Right renal cortex interstitium (tissue), 3 donors: ENCODE measurements at regions not wholly inside any gene's neighbourhood (a gene's known extent, or its start where the extent isn't known, plus 50 kb on each side); places are given as distances from the start of the nearest gene placed in this dataset.

Experiments used
- DNase-seq, 3 donors: peaks; one replicate each; pipeline ENCODE4 v3.0.0-alpha.2; 2013; ENCODE audit warnings: low read depth in 3 of 3, low spot score in 2 of 3

DNA sequence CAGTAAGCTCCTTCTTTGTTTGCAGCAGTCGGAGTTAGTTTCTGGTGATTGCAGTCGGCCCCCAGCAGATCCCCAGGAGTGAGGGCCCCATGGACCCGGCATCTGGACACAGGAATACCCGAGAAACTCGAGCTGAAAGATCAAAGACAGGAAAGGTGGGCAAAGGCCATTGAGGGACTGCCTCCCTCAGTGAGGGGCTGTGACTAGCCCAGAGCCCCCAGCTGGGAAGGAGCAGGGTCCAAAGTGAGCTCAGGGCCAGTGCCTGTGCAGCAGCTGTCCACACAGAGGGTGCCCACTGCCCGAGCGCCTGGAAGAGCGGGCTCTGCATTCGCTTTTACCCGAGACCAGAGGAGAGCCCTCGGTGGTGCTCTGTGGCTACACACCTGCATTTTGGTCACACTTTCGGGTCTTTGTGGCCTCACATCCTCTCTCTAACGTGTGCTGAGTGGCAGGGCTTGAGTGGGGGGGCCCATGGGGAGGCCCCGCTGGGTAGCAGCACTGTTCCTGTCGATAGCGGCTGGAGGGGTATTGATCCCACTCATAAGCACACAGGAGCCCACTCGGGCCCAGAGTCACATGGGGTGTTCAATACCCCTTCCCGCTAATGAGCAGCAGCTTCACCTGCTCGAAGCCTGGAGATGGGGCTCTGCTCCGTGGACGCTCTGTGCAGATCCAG, 532.9 kb downstream of the TBC1D22A start:
- DNase-seq = no peak

DNA sequence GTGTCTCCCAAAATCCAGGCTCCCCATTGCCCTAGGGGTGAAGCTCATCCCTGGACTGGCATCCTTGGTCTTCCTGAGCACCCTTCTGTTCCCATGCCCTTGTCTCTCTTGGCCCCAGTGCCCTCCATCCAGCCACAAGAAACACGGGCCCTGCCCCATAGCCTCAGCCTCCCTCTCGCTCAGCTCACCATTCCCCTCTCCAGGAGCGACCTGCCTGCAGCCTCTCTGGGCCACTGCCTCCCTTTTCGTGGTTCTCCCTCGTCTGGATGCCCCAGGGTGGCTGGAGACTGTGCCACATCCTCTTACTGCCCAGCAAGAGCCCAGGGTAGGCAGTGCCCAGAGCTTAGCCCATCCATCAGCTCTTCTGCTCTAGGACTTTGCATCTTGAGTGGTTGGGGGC, 532.1 kb downstream of the TBC1D22A start:
- DNase-seq = no peak

DNA sequence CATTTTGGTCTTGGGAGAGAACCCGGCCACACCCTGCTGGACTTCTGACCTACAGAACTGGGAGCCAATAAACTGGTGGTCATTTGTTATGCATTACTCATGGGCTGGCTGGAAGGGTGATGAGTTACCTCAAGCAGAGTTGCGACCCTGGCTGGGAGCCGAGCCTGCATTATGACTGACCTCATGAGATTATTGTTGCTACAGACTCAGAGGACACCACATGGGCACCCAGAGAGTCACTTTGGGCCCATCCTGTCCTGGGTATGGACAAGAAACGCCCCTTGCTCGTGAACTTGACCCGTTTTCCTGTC, 531.7 kb downstream of the TBC1D22A start:
- no peak for DNase-seq

DNA sequence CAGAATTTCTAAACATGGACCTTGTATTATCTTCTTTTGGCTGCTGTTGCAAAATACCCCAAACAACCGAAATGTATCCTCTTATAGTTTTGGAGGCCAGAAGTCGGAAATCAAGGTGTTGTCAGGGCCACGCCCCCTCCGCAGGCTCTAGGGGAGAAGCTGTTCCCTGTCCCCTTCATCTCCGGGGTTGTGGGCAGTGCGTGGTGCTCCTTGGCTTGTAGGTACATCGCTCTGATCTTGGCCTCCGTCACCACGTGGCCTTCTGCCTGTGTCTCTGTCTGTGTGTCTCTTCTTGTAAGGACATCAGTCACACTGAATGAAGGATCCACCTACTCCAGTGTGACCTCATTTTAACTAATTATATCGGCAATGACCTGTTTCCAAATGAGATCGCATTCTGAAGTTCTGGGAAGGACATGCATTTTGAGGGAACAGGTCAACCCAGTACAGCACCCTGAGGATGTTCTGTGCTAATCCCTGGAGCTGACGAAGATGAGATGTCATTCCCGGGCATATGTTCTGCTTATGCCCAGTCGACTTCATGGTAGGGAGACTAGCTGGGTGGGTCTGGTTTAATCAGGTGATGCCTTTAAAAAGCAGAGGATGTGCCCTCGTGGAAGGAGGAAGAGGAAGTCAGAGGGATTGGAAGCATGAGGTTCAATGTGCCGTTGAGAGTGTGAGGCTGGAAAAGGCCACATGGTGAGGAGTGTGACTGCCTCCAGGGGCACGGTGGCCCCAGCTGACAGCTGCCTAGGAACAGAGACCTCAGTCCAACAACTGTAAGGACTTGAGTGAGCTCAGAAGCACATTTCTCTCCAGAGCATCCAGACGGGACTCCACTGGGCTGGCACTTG, 531.1 kb downstream of the TBC1D22A start:
- no peak for DNase-seq

DNA sequence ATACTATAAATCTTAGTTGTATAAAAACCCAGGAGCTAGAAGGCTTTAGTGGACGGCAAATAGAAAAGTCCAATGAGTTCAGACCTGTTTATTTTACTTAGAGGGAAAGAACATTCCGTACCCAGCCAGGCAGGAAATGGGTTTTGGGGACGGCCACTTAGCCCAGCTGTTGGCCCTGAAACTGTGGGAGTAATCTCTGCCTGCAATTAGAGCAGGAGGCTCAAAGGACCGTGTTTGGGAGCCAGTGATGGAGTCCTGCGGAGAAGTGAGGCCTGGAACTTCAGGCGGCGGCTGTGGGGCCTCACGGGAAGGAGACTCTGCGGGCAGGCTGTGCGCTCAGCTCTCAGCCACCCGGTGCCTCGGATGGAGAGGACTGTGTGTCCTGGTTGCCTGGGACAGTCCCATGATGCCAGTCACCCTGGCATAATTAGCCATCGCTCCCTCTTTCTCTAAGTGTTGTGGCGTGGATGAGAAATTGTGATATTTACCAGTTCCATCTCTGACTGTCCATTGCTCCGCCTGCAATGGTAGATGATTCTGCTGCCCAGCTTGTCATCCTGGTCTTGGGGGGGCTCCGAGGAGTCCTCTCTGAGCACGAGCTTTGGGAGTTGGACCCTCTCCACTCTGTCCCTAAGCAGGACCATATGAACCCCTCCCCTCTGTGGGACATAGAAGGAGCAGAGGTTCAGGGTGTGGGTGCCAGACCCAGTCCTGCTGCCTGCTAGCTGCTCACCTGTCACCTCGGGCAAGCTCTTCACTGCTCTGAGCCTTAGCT, 530.3 kb downstream of the TBC1D22A start:
- peak in 2 of 3 donors; percentile 23 to 46 for DNase-seq

DNA sequence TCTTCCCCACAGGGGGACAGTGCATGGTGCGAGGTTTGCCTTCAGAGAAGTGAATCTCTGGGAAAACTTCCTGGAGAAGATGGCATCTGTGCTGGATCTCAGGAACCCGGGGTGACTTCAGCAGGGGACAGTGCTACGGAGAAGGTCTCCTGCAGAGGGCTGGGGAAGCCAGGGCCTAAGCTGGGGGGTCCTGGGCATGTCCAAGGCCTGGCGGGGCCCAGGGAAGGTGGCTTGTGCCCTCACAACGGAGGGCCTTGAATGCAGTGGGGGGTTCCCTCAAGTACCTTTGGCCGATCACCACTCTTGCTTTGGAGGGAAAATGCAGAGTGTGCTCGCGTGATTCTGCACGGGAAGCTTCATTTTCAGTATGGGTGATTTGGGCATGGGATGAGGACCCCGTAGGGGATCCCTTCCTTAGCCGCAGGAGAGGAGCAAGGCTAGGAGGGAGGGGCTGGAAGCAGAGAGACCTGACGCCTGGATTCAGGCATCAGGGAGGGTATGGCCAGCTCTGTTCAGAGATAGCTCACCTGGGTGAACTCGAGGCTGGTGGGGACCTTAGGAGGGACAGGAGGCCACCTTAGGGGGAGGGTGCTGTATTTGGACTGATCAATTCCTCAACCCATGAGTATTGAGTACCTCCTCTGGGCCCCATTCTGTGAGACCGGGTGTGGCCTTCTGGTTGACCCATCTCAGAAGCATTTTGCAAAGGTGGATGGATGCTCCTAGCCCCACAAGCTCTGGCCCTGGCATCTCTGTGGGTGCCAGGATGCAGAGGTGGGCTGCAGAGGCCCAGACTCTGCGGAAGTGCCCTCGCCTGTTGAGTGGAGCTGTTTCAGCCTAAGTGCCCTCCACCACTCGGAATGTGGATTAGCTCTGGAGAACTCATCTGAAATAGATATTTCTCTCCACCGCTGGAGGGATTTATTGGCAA, 529.4 kb downstream of the TBC1D22A start:
- no peak for DNase-seq

DNA sequence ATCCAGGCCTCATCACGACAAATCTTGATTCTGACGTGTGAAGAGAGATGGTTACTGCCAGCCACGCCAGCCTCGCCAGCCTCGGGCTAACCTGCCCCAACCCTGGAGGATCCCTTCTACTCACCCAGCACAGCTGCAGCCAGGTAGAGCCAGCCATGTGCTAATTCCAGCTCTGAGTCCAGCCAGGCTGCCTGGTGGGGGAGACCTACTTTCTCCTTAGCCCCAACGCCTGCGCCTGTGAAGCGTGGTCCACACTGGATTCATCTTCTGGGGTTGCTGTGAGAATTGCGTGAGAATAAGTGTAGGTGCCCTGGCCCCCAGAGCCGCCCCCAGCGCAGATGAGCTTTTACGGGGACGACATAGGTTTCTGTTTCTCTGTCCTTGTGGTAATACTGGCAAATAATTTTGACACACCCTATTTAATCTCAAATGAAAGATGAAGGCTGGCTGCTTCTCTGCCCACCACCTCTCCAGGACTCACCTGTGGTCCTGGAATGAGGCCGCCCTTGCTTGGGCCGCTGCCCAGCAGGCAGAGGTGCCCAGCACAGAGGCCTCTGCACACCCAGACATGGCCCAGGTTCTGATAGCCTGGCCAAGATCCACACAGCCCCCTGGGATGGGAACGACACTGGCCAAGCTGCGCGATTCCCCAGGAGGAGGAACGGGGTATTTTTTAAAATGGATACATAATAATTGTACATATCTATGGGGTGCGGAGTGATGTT, 528.4 kb downstream of the TBC1D22A start:
- DNase-seq = no peak

DNA sequence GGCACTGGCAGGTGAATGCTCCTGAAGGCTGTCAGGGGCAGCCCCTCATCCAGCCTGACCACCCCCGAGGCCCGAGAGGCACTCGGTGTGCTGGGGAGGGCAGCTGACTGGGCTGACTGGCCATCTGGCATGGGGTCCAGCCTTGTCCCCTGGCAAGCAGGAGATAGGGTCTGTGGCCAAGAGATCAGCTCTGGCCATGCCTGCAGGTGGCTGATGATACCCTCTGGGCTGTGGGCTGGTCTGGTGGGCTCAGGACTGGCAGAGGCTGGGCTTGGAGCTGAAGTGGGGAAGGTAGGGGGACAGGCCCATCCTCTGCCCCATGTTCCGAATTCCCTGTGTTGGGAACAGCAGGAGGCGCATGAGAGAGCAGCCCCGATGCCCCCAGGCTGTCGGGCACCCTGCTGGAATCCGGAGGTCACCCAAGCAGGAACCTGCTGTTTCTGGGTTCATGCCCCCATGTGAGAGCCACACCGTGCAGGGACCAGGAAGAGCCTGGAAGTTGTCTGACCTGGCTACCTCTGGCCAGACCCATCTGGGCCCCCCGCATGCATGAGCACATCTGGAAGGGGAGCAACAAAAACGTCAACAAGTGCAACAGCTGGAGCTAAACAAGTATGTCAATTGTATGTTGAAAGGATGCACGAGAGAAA, 527.0 kb downstream of the TBC1D22A start:
- no peak for DNase-seq

DNA sequence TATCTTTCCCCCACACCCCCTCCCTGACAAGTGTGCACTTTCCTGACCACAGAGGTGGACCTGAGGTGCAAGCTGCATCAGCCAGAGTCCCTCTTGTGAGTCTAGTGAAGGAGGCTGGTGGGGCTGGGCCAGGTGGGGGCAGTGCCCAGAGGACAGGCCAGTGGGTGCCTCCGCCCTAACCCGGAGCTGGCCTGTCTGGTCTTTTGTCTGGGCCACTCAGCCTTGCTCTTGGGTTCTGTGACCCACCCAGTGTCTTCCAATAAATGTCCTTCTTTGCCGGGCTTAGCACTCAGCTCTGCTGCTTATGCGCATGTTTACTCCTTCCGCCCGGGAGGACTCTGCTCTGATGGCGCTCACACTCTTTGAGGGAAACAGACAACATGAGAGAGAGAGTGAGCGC, 526.2 kb downstream of the TBC1D22A start:
- no peak for DNase-seq

DNA sequence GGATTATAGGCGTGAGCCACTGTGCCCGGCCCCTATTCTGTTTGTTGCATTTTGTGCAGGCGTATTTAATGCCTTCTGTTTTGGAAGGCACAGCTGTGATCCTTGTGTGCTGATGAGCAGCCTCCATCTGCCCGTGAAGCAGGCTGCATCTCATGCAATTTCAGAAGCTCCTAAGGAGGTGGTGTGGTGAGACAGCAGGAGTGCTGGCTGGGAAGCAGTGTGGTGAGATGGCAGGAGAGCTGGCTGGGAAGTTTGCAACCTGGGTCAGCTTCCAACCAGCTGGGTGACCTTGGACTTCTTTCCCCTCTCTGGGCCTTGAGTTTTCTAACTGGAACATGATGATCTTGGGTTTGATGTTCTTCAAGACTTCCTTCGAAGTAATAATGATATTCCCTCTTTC, 525.1 kb downstream of the TBC1D22A start:
- DNase-seq = no peak

DNA sequence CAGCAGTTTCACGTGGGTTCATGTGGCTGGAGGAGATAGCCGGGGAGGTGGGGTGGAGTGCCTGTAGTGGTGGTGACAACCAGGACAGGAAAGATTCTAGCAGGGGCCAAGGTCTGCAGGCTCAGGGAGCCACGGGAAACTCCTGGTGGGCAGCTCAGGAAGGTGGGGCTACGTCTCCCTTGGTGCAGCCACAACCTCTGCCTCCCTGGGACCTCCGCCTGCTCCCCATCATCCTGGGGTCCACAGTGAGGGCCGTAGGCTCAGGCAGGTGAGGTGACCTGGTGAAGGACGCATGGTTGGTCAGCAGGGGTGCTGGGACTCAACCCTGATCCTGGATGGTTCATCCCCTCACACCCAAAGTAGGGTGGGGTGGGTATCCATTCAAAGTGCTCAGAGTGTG, 524.1 kb downstream of the TBC1D22A start:
- no peak for DNase-seq

DNA sequence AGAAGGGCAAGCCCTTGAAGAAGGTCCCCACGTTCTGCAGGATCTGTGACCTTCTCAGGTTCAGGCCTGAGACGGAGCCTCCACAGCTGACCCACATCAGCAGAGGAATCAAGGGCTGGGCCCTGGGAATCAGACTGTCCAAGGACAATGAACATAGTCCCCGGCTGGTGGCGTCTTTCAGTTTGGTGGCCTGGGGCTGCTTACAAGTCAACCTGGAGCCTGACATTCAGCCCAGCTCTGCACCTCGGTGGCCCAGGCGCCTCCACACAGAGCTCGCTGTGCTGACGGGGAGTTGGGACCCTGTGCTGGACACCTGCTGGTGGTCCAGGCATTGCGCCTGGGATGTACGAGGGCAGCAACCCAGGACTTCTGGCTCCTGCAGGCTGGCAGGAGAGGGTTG, 523.5 kb downstream of the TBC1D22A start:
- no peak for DNase-seq

DNA sequence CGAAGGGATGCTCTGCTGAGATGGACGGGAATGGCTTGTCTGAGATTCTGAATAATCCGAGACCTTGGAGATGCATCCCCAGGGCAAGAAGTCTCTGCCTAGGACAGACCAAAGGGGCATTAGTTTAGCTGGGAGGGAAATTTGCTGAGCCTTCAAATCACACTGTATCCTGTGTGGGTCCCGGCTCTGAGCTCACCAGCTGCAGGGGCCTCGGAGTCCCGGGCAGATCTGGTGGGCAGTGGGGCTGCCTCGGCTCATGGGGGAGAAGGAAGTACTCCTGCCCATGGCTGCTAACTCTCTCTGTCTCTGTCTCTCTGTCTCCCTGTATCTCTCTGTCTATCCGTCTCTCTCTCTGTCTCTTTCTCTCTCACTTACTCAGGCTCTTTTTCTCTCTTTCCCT, 522.4 kb downstream of the TBC1D22A start:
- no peak for DNase-seq

DNA sequence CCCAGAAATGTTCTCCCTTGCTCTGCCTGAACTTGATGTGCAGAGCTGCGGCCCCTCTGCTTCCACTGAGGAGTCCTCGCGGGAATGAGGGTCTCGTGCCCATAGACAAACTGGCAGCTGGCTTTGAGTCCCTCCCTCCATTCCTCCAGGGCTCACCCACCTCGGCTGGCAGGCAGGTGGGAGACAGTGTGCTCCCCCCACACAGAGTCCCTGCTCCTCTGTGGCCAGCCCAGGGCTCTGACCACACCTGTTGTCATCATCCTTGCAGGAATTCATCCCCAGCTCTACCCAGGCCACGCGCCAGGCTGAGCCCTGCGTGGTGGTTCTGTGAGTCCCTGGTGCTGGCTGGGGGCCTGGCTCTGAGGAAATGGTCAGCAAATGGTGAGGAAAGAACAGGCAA, 521.9 kb downstream of the TBC1D22A start:
- no peak for DNase-seq

DNA sequence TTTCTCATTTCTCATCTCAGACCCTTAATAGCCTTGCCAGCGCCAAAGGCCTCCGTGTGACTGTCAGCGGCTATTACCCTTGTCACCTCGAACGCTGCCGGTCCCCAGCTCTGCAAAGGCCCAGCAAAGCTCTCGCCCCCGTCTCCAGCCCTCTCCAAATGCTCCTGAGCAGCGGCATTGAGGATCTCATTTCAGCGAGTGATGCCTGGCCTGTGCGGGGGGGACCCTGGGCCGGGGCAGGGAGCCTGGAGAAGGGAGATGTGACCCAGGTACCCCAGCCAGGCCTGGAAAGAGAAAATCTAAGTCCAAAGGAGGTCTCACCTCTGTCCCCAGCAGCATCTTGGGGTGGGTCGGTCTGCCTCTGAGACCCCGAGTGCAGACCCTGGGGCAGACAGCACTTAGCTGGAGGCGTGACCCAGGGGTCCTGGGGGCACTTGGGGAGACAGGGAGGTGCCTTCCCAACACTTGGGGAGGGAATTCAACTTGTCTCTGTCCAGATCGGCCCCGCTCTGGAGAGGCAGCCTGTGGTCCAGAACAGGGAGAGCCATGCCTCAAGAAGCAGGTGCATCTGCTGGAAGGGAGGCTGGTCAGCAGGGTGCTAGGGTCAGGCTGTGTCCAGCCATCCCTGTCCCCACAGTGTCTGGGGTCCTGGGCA, 521.3 kb downstream of the TBC1D22A start:
- no peak for DNase-seq

DNA sequence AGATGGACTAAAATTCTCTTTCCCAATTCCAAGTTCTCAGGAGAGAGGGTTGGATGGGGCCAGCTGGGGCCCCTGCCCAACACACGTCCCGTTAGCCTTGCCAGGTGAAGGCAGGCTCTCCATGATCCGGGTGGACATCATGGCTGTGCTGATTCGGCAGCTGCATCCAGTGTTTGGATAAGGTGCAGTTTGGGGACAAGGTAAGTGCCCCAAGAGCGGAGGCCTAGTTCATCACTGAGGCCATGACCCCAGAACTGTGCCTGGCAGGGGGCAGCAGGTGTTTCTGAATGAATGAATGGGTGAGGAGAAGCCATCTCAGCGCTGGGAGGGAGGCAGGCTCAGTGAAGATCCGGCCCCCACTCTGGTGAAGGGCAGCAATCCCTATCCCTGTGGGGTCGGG, 520.4 kb downstream of the TBC1D22A start:
- DNase-seq = no peak

DNA sequence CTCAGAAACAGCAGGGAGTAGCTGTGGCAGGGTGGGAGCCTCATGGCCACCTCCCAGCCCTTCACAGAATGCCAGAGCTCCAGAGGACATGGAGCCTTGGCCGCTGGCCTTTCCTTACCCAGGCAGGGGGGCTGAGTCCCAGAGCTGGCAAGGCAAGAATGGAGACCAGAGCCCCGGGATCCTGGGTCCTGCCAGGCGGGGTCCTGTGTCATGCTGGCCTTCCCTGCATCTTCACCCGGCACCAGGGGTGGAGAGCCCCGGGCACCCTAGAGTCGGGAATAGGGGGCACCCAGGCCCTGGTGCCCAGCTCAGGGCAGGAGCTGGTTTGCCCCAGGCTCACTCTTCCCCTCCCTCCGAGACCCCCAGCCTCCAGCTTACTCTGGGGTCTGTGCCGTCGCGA, 519.9 kb downstream of the TBC1D22A start:
- no peak for DNase-seq

DNA sequence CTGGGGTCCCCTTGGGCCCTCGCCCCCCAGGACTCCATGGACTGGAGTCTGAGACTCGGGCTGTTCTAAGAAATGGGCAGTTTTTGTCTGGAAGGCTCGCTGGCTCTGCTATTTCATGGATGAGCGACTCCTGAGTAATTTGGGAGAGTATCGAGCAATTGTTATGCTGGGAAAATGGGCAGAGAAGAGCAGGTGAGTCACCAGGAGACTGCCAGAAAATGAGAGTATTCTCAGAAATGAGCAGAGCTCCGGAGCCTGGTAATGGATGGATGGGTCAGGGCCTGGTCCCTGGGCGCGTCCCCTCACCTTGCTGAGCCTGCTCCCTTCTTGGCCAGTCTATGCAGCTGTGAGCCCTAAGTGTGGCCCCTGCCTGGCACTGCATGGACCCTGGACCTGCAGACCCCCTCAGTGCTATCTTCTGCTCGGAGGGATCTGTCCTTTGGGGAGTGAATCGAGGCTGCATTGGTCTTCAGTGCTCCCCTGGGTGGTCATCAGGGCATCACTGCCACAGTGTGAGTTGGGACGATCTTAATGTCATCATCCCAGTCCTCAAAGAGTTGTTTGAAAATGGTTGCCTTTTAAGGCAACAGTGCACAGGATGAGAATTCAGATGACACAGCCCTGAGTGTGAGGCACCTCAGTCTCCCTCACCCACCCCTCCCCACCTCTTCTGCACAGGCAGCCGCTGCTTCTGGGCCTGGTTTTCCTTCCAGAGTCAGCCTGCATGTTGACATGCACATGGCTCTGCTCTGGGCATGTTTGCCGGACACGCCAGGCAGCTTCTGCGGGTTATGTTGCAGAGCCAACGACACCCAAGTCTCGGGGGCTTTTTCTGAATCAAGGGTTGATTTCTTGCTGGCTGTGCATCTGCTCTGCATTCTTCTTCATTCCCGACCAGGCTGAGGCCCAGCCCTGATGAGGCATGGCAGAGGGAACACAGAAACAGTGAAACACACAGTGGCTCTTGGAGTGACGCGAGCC, 519.0 kb downstream of the TBC1D22A start:
- DNase-seq = no peak
